ENCODE measurements at regions not wholly inside any gene's neighbourhood (a gene's known extent, or its start where the extent isn't known, plus 50 kb on each side); places are given as distances from the start of the nearest gene placed in this dataset.

- Histone ChIP-seq H3K79me2 (ENCODE audit: control insufficient read depth, insufficient read depth, low read length) (no peaks in the 10 kb centered on the region), H4K20me1 (ENCODE audit: control insufficient read depth, extremely low read depth, insufficient read depth, low read length) (no peaks in the 10 kb centered on the region), H3K9ac (ENCODE audit: control insufficient read depth, extremely low read depth, insufficient read depth, low read length) (no peak overlapping the region), H3K27ac (ENCODE audit: control insufficient read depth, insufficient read depth, low read length) (no peak overlapping the region), H3K4me1 (ENCODE audit: control insufficient read depth, extremely low read depth, insufficient read depth, low read length) (no peaks in the 10 kb centered on the region), H3K4me3 (ENCODE audit: control insufficient read depth in 2 of 3, extremely low read depth in 1 of 3, insufficient read depth in 2 of 3, low read depth in 1 of 3, low read length in 3 of 3) (no peak overlapping the region), H2AFZ (ENCODE audit: control insufficient read depth, low read length) (no peak overlapping the region), H3K36me3 (ENCODE audit: control insufficient read depth in 2 of 2, extremely low read depth in 1 of 2, insufficient read depth in 2 of 2, low read length in 2 of 2) (no peaks in the 10 kb centered on the region), H3K9me3 (ENCODE audit: control insufficient read depth, low read depth, low read length) (no peaks in the 10 kb centered on the region), H3K27me3 (ENCODE audit: control insufficient read depth, extremely low read depth, insufficient read depth, low read length) (no peaks in the 10 kb centered on the region), H3K9me1 (ENCODE audit: control insufficient read depth, extremely low read depth, insufficient read depth, low read length) (no peaks in the 10 kb centered on the region), H3K4me2 (ENCODE audit: control insufficient read depth, extremely low read depth, insufficient read depth, low read depth, low read length) (no peak overlapping the region)
- no peak for FAIRE-seq
- TF ChIP-seq EZH2 (IDR thresholded peaks at IDR 0.05; ENCODE audit: low read length) (no peak), CTCF (optimal IDR thresholded peaks at IDR 0.05 in 1 of 3, IDR thresholded peaks at IDR 0.05 in 1 of 3, conservative IDR thresholded peaks at IDR 0.05 in 1 of 3; ENCODE audit: extremely low read depth in 1 of 3, insufficient read depth in 2 of 3, low read length in 3 of 3) (no peak)
- no peak for DNase-seq (ENCODE audit: low read depth, low spot score)
- dilution Hi-C loops (cut with MboI; ENCODE audit: extremely low pct_ligation_motif_present, low sequenced_read_pairs), result no loop called here
Measured at GRCh38 chr5:163303718-163304117, 133.7 kb upstream of the CCNG1 start.

- Histone ChIP-seq H4K20me1 (ENCODE audit: control insufficient read depth, extremely low read depth, insufficient read depth, low read length) (no peaks in the 10 kb centered on the region), H3K27ac (ENCODE audit: control insufficient read depth, insufficient read depth, low read length) (no peak overlapping the region), H2AFZ (ENCODE audit: control insufficient read depth, low read length) (no peak overlapping the region), H3K4me2 (ENCODE audit: control insufficient read depth, extremely low read depth, insufficient read depth, low read depth, low read length) (no peak overlapping the region), H3K4me1 (ENCODE audit: control insufficient read depth, extremely low read depth, insufficient read depth, low read length) (no peaks in the 10 kb centered on the region), H3K9me1 (ENCODE audit: control insufficient read depth, extremely low read depth, insufficient read depth, low read length) (no peaks in the 10 kb centered on the region), H3K27me3 (ENCODE audit: control insufficient read depth, extremely low read depth, insufficient read depth, low read length) (no peaks in the 10 kb centered on the region), H3K9me3 (ENCODE audit: control insufficient read depth, low read depth, low read length) (no peaks in the 10 kb centered on the region), H3K4me3 (ENCODE audit: control insufficient read depth in 2 of 3, extremely low read depth in 1 of 3, insufficient read depth in 2 of 3, low read depth in 1 of 3, low read length in 3 of 3) (no peak overlapping the region), H3K79me2 (ENCODE audit: control insufficient read depth, insufficient read depth, low read length) (no peaks in the 10 kb centered on the region), H3K36me3 (ENCODE audit: control insufficient read depth in 2 of 2, extremely low read depth in 1 of 2, insufficient read depth in 2 of 2, low read length in 2 of 2) (no peaks in the 10 kb centered on the region), H3K9ac (ENCODE audit: control insufficient read depth, extremely low read depth, insufficient read depth, low read length) (no peak overlapping the region)
- no peak for TF ChIP-seq EZH2 (IDR thresholded peaks at IDR 0.05; ENCODE audit: low read length)
- no peak for TF ChIP-seq CTCF (optimal IDR thresholded peaks at IDR 0.05 in 1 of 3, IDR thresholded peaks at IDR 0.05 in 1 of 3, conservative IDR thresholded peaks at IDR 0.05 in 1 of 3; ENCODE audit: extremely low read depth in 1 of 3, insufficient read depth in 2 of 3, low read length in 3 of 3)
- no peak for DNase-seq (ENCODE audit: low read depth, low spot score)
- dilution Hi-C loops (cut with MboI; ENCODE audit: extremely low pct_ligation_motif_present, low sequenced_read_pairs), result no loop called here
- no peak for FAIRE-seq
Measured at GRCh38 chr5:163305655-163306054, 131.7 kb upstream of the CCNG1 start.

Measured in keratinocyte (primary cell).